DMS 273 treated with DMSO at 0.1 percent for 48 hours (cell line): ENCODE measurements at regions not wholly inside any gene's neighbourhood (a gene's known extent, or its start where the extent isn't known, plus 50 kb on each side); places are given as distances from the start of the nearest gene placed in this dataset.

Experiments
- DNase-seq: peaks from one replicate; lab custom pipeline; 2025; lab: John Stamatoyannopoulos, UW

- DNase-seq, result no peak
Measured at GRCh38 chrX:128309311-128309710, 257.1 kb upstream of the ACTRT1 start.

DNA sequence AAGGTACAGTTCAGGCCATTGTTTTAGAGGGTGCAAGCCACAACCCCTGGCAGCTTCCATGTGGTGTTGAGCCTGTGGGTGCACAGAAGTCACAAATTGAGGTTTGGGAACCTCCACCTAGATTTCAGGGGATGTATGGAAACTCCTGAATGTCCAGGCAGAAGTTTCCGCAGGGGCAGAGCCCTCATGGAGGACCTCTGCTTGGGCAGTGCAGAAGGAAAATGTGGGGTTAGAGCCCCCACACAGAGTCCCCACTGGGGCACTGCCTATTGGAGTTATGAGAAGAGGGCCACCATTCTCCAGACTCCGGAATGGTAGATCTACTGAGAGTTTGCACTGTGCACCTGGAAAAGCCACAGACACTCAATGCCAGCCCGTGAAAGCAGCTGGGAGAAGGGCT lies 242.0 kb upstream of the ACTRT1 start:
- DNase-seq, result no peak

DNA sequence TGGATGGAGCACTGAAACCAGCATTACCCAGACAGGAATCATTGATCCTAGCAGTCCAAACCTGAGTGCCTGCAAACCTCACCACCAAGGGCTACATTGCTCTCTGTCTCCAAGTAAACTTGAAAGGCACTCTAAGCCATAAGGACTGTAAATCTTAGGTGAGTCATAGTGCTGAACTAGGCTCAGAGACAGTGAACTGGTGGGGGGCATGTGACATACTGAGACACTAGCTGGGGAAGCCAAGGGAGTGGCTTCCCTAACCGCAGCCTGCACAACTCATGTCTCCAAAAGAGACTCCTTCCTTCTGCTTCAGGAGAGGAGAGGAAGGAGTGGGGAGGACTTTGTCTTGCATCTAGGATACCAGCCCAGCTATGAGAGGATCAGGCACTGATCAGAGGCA lies 235.5 kb upstream of the ACTRT1 start:
- no peak for DNase-seq

- DNase-seq, result no peak
Measured at GRCh38 chrX:128250621-128251020, 198.4 kb upstream of the ACTRT1 start.

DNA sequence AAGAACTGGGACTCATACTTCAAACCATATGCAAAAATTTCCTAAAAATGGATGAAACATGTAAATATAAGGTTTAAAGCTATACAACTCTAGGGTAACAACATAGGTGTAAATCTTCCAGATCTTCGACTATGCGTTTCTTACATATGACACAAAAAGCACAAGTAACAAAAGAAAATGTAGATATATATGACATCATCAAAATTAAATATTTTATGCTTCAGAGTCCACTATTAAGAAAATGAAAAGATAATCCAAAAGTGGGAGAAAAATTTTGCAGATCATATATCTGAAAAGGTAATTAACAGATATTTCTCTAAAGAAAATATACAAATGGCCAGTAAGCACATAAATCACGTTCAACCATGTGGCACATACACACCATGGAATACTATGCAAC lies 164.2 kb upstream of the ACTRT1 start:
- no peak for DNase-seq

DNA sequence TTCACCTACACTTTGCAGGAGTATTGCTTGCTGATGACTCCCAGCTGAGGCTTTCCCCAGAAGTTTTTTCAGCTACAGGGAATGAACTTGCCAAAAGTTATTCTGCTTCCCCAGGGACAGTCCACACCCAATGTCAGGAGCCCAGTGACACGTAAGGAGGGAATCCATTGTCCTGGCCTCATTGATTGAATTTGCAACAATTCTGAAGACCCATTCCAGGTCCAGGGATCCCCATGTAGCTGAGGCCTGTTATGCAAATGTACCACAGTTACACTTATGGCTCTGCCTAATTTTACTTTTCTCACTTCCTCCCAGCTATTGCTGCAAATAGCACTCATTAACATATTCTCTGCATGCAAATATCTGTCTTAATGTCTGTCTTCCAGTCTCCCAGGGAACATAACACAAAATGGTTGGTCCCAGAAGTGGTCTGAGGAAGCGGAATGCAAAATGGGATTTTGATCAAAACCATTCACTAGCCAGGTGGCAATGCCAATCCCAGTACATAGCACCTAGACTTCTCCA lies 113.7 kb upstream of the ACTRT1 start:
- no peak for DNase-seq

DNA sequence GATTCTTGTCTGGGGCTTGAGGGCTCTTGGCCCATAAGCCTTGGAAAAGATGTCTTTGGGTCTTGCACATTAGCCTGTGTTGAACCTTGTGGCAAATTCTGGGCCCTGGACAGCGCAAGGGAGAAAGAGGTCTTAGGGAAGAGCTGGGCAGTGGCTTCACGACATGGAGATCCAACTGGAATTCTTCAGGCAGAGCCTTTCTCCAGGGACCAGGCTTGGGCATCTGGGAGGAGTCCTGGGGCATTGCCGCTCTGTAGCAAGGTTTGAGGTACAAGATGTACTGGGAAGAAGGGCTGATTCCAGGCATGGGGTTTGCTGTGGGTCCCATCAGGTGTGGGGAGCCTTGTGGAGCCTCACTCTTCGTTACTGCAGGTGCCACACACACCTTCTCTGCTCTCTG lies 104.0 kb upstream of the ACTRT1 start:
- no peak for DNase-seq

DNA sequence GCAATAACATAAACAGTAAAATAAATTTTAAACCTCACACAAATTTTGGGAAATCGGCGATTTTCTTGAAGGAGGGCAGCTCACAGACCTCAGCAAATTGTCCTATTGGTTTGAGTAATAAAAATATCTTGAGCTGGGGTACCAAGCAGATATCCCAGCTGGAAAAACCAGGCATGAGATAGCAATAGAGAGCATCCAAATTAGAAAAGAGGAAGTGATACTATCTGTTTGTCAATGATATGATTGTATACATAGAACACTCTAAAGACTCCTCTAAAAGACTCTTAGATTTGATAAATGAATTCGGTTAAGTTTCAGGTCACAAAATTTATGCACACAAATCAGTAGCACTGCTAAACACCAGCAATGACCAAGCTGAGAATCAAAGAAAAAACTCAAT lies 90.5 kb upstream of the ACTRT1 start:
- no peak for DNase-seq

DNA sequence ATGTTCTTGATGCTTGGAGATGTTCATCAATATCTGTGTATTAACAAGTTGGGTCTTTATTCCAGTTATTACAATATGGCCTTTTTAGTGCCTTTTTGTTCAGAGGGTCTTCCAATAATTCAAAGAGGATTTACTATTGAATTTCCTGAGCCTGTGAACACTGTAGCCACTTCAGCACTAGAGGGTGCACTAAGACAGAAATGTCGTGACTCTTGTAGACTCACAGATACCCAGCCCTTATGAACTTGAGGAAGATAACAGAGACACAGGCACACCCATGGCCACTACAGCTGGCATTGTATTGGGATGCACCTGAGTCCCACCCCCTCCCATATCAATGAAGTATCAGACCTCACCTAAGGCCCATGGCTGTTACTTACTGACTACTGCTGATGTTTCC lies 54.4 kb upstream of the ACTRT1 start:
- DNase-seq, result no peak

DNA sequence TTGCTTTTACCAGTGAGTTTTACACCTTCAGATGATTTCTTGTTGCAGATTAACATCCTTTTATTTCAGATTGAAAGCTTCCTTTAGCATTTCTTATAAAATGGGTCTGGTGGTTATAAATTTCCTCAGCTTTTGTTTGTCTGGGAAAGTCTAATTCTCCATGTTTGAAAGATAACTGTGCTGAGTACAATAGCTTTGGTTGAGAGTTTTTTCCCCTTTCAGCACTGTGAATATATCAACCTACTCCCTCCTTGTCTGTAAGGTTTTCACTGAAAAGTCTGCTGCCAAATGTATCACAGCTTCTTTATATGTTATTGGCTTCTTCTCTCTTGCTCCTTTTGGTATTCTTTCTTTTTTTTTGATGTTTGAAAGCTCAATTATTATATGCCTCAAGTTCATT lies 53.5 kb upstream of the ACTRT1 start:
- DNase-seq, result no peak
